ENCODE measurements at regions not wholly inside any gene's neighbourhood (a gene's known extent, or its start where the extent isn't known, plus 50 kb on each side); places are given as distances from the start of the nearest gene placed in this dataset.
"Not testable (repeated sequence)": the region's sequence is repeated elsewhere in the genome, so short reads cannot be mapped to it uniquely, and the experiment has no call there.

DNA sequence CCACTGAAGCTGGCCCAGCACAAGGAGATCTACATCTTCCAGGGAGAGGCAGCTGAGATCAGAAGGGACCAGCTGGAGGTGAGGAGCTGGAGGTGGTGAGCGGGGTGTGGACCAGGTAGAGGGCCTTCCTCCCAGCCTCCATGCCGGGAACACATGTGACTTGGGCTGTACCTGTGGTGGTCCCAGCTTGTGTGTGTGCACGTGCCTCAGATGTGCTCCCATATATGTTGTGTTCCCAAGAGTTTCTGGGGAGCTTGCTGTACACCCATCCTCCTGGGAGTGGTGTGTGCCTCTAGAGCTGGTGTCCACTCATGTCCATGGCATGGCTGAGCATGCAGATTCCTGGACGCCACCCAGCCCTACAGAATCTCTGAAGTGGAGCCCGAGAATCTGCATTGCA, 183.7 kb upstream of the AKAP13 start:
- not testable (repeated sequence) for H3K4me3 ChIP-seq (ENCODE audit: control insufficient read depth, low read depth, low read length); DNase-seq (ENCODE audit: low read depth)

DNA sequence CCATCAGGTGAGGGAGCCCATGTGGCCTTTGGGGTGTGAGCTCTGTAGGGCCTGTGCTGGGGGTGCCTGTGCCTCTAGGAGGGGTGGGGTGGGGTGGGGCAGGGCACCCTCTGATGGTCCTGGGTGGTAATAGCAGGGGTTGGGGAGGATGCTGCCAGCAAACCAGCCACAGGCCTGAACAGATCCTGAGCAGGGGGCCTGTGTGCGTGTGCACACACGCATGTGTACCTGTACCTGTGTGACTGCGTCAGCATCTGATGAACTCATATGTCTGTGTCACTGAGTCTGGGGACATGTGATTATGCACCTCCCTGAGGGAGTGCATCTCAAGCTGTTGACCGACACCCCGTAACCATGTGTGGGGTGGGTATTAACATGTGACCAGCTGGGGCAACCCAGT, 182.8 kb upstream of the AKAP13 start:
- not testable (repeated sequence) for DNase-seq (ENCODE audit: low read depth); H3K4me3 ChIP-seq (ENCODE audit: control insufficient read depth, low read depth, low read length)

DNA sequence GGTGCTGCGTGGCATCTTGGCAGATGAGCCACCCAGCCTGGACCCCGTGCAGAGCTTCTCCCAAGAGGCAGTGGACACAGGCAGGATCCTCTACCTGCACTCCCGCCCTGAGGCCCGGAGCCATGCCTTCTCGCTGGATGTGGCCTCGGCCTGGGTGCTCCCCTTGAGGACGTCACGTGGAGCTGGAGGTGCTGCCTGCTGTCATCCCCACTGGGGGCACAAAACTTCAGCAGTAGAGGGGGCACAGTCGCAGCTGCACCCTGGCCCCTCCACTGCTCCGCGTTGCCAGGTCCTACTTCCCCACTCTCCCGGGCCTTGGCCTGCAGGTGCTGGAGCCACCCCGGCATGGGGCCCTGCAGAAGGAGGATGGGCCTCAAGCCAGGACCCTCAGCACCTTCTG, 182.0 kb upstream of the AKAP13 start:
- H3K4me3 ChIP-seq (ENCODE audit: control insufficient read depth, low read depth, low read length); DNase-seq (ENCODE audit: low read depth): not testable (repeated sequence)

DNA sequence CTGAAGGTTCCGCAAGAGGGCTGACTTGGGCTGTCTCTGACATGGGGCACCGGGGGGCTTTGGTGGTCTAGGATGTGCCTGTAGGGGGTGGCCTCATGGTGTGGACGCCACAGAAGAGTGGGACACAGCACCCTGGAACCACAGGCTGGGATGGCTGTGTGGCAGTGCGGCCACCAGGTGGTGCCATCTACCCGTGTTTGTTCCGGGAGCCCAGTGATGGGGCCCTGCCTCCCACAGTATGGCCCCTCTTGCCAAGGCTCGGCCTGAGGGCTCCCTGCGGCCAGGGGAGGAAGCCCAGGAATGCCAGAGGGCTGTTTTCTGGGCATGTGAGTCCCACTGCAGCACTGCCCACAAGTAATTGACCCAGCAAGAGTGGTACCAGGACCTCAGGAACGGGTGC, 180.2 kb upstream of the AKAP13 start:
- not testable (repeated sequence) for H3K4me3 ChIP-seq (ENCODE audit: control insufficient read depth, low read depth, low read length); DNase-seq (ENCODE audit: low read depth)

DNA sequence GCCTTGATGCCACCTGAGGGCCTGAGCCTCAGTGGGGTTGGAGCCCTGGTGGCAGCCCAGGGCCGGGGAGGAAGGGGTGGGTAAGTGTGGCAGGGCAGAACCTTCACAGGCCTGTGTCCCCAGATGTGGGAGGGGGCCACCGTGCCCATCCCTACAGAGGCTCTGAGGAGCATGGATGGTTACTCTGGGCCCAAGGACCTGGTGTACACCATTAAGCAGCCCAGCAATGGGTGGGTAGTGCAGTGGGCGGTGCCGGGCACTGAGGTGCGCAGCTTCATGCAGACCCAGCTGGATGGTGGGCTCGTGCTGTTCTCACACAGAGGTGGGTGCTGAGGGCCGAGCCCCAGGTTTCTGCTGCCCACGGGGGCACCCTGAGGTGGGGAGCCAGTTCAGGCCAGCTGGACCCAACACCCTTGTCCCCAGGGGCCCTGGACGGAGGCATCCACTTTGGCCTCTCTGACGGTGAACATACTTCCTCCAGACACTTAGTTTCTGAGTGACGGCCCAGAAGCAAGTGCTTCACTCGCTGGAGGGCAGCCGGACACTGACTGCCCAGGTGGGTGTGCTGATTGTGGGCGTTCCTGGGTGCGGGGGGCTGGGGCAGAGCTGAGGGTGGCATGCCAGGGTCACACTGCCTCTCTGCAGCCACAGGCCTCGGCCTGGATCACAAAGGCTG, 179.1 kb upstream of the AKAP13 start:
- H3K4me3 ChIP-seq (ENCODE audit: control insufficient read depth, low read depth, low read length); DNase-seq (ENCODE audit: low read depth): not testable (repeated sequence)

DNA sequence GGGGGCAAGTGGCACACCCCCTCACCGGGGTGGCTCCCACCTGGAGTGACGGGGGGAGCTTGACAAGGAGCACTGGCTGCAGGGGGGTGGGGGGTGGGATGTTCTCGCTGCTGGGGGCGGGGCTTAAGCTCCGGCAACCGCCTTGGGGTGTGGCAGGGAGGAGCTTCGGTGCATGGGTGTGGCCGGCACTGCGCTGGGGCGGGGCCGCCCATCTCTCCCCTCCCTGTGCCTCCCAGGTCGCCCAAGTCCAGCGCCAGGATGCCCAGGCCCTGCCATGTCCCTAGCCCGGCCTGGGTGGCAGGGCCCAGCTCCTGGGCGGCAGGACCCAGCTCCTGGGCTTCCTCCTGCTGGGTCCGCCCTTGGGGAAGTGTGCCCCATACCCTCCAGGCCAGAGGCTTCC, 175.9 kb upstream of the AKAP13 start:
- H3K4me3 ChIP-seq (ENCODE audit: control insufficient read depth, low read depth, low read length), result not testable (repeated sequence)

DNA sequence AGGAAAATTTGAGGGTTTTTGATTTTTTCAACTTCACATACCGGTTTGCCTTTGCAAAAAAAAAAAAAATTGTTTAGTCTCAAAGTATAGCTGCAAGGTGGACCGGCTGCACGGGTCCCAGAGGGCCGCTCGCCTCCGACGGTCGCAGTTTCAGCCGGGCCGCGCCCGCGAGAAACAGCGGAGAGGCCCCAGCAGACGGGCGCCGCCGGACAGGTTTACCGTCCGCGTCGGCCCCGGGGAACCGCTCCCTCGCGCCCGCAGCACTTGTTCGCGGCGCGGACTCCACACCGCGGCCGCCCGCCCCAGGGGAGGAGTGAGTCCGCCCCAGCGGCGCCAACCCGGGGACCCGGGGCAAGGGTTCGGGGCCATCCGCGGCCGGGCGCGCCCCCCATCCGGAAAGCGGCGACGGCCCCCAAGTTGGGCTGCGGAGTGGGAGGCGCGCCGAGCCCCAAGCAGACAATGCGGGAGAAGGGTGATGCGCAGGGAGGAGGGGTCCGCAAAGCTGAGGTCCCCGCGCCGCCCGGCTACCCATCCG, 146.5 kb upstream of the AKAP13 start:
- not testable (repeated sequence) for H3K4me3 ChIP-seq (ENCODE audit: control insufficient read depth, low read depth, low read length); DNase-seq (ENCODE audit: low read depth)

More for the DNA sequence above, 175.9 kb upstream of the AKAP13 start:
- DNase-seq (ENCODE audit: low read depth), result not testable (repeated sequence)

DNA sequence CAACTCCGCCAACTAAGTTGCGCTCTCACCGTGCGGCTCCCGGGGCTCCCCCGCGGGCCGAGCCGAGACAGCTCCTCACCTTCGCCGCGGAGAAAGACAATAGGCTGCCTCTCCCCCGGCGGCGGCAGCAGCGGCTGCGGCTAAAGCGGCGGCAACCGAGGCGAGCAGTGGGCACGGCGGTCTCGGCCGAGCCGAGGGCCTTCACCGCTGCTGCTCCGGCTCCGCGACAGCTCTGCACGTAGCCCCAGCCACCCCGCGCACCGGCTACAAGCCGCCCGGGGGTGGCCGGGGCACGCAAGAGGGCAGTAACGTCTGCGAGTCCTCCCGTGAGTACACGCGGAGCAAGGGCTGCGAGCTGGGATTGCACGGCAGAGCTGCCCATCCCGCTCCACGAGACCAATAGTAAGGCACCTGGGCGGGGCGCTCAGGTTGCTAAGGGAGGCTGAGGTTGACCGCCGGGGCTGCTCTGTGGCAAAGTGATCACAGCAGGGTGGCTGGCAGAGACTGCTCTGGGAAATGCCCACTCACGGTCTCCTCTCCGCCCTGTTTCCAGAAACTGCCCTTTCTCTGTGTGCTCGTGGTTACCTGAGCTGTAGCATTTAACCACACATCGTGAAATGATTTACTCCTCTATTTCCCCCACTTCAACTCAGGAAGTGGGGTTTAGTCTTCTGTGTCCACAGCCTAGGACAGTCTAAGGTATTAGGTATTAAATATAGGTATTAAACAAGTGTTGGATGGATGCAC, 145.8 kb upstream of the AKAP13 start:
- not testable (repeated sequence) for DNase-seq (ENCODE audit: low read depth); H3K4me3 ChIP-seq (ENCODE audit: control insufficient read depth, low read depth, low read length)

DNA sequence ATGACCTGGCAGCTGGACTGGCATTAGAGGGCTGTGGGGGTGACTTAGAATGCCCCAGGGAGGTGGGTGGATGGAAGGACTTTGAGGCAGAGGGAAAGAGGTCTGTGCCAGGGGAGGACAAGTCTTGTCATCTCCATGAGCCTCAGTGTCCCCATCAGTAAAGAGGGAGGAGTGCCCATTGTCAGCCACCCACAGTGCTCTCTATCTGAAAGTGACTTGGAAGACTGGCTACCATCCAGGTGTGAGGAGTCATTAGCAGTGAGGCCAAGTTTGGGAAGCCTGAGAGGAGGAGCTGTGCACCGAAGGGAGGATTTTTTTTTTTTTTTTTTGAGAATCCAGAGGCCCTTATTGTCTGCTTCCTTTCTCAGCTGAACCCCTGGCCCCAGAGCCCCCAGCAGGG, 136.3 kb upstream of the AKAP13 start:
- not testable (repeated sequence) for DNase-seq (ENCODE audit: low read depth); H3K4me3 ChIP-seq (ENCODE audit: control insufficient read depth, low read depth, low read length)

DNA sequence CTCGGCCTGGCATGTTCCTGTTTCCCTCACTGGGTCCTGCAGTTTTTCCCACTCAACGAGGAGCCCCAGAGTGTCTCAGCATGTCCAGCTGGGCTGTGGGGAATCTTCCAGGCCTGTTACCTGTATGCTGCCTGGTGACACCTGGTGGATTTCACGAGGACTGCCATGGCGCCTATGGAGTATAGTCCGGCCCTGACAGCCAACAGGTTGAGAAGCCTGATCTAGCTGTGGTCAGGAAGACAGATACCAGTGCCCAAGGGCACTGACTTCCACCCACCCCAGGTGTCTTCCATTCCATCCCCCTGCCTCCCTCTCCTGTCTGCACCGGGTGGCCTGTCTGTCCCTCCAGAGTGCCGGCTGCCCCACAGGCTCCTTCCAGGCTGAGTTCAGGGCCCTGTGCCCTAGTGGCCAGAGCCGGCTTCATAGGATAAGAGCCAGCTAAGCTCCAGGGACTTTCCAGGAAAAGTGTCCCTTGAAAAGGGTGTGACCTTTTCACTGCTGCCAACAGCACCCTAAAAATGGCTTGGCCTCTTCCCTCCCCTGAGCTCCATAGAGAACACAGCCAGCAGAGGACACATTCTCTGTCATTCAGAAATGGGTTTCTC, 129.4 kb upstream of the AKAP13 start:
- not testable (repeated sequence) for H3K4me3 ChIP-seq (ENCODE audit: control insufficient read depth, low read depth, low read length); DNase-seq (ENCODE audit: low read depth)

DNA sequence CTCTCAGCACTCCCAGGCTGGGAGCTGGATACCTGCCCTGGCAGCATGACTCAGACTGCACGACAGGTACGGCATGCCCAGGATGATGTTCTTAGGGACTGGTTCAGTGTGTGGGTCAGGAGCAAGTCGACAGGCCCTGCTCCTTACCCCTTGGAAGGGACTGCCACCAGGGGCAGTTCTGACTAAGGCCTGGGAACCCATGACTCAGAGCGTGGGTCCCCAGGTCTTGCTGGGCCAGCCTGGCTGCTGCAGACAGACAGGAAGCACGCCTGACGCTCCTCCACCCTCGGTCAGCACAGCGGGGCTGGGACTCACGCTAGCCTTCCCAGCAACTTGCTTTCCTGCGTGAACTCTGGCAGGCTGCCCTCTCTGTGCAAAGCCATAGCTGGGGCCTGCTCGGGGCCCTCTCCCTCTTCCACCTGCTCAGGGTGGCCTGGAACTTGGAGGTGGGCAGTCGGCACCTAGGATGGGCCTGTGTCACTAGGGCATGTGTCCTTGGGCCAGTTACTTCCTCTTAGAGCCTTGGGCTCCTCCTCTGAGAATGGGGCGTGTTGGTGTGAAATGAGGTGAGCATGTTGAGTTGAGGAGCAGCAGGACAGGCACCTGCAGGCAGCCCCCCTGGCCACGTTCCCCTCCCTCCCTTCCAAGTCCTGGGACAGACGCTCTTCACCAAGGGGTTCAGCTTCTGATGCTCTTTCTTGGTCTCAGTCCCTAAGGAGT, 127.0 kb upstream of the AKAP13 start:
- DNase-seq (ENCODE audit: low read depth); H3K4me3 ChIP-seq (ENCODE audit: control insufficient read depth, low read depth, low read length): not testable (repeated sequence)

DNA sequence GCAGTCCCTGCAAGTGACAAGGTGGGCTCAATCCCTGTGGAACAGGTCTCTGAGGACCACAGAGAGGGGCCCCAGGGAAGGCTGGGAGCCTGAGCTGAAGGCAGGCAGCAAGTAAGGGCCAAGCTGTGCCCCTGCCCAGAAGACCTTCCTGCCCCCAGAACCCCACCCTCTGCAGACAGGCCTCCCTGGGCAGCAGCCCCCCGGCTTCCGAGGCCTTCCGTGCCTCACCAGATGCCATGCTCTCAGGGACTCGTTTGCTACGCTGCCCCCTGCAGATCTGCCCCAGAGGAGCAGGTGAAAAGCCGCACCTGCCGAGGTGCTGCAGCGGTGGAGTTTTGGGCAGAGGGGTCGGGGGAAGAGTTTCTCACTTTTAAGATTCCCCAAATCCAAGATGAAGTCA, 125.4 kb upstream of the AKAP13 start:
- not testable (repeated sequence) for DNase-seq (ENCODE audit: low read depth)

DNA sequence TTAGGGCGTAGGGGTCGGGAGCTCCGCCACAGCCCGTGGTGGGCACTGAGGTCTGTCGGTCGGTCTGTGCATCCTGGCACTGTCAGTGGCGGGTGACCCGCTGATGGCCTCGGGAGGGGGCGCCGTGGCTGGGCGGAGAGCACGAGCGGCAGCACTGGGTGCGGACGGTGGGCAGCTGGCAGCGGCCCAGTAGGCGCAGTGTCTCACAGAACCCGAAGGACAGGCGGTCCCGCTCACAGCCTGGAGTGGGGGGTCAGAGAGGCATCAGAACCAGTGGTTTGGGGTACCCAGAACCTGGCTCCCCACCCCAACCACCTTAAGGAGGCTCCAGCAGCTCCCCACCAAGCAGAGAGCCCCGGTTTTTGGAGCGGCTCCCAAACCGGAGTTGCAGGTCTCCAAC, 124.9 kb upstream of the AKAP13 start:
- DNase-seq (ENCODE audit: low read depth); H3K4me3 ChIP-seq (ENCODE audit: control insufficient read depth, low read depth, low read length): not testable (repeated sequence)

More for the DNA sequence above, 125.4 kb upstream of the AKAP13 start:
- not testable (repeated sequence) for H3K4me3 ChIP-seq (ENCODE audit: control insufficient read depth, low read depth, low read length)

DNA sequence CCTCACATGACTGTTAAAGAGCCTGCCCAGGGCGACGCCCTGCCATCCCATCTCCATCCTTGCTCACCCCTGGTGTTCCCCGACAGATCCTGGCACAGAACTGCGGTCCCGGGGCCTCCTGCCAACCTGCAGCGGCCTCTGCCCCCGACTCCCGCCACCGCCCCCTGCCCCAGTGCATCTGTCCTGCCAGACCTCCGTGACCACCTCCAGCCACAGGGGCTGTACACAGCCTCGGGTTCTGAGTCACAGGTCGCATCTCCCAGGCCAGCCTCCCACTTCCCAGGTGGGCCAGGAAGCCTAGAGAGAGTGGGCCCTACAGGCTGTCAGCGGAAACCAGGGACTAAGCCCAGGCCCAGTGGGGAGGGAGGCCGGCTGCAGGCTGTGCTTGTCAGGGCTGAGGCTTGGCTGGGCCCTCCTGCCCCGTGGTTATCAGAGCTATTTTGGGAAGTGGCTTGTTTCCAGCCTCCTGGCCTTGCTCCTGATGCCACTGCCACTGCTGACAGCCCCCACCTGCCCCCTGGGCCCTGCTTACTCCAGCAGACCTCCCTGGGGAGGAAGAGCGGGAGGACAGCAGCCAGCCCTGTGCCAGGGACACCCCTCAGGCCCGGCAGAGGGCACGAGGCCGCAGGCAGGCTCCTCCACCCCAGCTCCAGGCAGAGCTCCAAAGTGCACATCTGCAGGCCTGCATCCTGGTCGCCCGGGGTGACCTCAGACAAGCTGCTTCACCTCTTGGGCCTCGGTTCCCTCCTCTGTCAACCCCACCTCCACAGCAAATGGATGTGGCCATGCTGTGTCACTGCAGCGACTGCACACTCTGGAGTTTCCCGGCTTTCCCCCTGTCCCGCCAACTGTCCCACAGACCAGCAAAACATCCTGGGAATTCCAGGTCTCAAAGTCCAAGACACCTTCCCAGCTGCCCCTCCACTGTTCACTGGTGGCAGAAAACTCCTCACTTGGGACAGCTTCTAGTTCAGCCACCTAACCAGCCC, 124.1 kb upstream of the AKAP13 start:
- H3K4me3 ChIP-seq (ENCODE audit: control insufficient read depth, low read depth, low read length); DNase-seq (ENCODE audit: low read depth): not testable (repeated sequence)

DNA sequence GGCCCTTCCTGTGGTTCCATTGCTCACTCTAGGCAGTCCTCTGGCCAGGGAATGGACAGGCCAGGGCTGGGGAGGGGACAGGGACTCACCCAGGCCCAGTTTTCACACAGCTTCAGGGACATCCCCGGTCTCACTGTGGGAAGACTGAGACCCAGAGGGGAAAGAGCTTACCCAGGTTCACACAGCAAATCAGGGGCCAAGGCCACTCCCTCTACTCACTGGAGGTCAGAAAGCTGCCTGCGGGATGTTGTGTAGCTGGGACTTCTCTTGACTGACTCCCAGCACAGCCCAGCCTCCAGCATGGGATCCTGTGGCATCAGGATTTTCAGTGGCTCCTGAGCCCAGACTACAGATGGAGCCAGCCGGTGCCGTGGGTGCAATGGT, 122.3 kb upstream of the AKAP13 start:
- H3K4me3 ChIP-seq (ENCODE audit: control insufficient read depth, low read depth, low read length); DNase-seq (ENCODE audit: low read depth): not testable (repeated sequence)

DNA sequence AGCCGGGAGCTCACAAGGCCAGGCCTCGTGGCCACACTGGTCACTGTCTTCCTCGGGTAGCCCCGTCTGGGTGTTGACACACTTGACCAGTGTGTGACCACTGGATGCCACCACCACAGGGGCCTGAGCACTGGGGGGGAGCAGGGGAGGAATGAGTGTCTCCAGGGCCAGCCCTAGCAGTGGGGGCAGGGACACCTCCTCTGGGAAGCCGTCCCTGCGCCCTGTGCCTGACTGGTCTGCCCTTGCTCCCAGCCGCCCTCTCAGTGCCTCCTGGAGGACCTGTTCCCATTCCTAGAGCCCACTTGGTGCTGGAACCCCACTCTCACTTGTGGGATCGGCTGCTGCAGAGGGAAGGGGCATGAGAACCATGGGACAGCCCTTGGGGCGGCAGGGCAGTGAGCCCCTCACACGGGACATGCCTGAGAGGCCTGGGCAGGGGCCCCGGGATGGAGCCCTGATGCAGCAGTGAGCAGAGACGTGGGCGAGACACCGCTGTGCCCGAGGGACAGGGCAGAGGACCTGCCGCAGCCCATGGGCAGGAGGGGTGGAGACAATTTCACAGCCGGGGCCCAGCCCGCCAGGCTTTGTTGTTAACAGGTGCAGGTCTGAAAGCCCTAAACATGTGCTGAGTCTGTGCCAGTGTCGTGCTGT, 121.7 kb upstream of the AKAP13 start:
- not testable (repeated sequence) for H3K4me3 ChIP-seq (ENCODE audit: control insufficient read depth, low read depth, low read length); DNase-seq (ENCODE audit: low read depth)

DNA sequence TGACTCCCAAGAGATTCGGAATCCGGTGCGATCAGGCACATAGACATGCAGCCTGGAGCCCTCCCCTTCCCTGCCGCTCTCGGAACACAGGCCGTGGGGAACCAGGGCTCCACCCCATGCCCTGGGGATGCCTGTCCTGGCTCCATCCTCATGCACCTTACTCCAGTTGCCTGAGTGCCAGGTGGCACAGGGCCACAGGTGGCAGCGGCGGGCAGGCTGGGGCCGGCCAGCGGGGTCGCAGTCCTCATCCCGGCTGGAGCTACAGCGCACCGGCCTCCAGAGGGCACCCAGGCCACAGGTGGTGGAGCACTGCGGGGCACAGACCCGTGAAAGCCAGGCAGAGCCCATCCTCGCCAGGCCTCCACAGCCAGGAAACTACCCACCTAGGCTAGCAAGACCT, 119.9 kb upstream of the AKAP13 start:
- not testable (repeated sequence) for H3K4me3 ChIP-seq (ENCODE audit: control insufficient read depth, low read depth, low read length); DNase-seq (ENCODE audit: low read depth)
